ENCODE measurements at regions not wholly inside any gene's neighbourhood (a gene's known extent, or its start where the extent isn't known, plus 50 kb on each side); places are given as distances from the start of the nearest gene placed in this dataset.

DNA sequence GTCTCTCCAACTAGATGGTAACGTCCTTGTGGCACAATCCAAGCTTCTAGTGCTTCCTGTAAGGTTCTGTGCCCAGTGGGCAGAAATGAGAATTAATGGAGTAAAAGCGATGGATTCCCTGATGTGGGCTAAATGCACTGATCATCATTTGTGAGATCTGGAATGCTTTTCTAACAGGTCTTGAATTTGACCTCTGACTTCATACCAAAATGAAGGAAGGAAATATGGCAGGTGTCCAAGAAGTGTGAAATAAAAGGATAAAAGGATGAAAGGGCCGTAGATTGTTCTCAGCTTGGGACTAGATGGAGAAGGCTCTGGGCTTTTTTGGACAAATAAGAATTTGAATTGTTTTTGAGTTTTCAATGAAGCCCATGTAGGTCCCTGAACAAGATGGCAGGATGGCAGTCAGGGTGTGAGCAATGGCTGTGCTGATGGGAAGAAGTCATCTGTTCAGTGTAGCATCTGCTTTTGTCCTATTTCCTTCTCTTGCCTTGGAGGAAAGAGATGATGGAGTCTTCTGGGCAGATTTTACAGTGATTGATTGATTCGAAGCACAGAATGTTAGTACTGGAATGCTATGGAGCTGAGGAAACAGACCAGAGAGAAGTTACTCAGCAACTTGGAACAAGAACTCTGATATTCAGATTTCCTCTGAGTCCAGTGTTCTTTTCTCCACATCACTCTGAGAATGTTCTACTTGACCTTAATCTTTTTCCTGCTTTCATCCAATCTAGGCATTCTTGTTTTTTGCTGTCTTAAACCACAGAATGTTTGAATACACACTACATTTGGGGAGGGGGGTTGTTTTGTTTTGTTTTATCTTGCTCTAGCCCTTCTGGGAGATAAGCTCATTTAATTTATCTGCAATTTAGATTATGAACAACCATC, 286.0 kb downstream of the HLX start:
- DNase-seq, result no peak

DNA sequence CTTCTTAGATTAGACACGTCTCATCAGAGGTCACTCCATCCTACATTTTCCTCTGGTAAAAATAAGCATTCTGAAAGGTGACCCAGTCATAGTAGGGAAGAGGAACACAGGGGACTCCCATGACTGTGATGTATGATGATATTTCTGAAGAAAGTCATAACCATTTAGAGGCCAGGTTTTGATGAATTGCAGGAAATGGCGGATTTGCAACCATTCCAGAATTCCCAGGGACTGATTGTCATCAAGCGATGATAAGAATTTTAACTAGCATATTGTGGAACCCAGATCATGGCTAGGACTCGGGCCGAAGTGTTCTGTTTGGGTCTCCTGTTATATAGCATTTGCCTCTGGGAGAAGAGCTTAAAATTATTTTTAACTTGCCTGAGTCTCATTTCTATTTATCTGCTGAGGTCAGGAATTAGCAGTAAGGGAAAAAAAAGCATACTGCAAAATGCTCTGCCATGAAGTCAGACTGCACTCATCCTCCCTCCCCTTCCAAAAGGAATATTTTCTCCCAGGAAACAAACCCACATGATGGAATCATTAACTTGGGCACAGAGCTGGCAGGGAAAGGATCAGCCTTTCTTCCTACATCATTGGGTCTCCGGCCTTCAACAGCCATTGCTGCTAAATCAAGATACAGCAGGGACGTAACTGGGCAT, 286.7 kb downstream of the HLX start:
- DNase-seq, result no peak

DNA sequence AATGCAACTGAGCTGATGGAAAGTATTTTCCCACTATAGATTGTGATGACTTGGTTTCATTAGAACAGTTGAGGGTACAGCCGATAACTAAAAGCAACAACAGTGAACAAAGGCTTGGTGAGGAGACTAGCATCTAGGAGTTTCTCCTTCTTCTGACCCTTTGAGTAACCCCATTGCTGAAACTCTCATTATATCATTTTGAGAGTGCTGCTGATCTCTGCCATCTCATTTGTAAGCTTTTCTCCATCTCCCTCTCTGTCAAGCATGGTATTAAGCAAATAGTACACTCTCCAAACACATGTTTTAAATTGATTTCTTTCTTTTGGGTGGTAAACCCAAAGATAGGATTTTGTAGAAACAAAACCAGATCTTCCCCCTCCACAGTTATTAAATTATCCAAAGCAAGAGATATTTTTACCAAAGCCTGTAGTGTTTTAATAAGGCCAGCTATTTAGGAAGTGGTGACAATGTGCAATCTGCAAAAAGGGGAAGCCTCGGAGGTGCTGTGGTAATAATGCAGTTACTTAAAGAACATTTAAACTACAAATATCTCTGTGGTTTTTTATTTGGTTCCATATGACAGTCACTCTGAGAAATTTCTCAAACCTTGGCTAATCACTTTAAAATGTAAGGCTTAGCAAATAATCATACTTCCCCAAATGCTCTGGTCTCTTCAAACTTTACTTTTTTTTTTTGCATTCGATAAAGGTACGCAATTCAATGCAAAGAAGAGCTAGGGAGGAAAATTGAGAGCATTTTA, 287.5 kb downstream of the HLX start:
- DNase-seq, result peak; percentile 43

DNA sequence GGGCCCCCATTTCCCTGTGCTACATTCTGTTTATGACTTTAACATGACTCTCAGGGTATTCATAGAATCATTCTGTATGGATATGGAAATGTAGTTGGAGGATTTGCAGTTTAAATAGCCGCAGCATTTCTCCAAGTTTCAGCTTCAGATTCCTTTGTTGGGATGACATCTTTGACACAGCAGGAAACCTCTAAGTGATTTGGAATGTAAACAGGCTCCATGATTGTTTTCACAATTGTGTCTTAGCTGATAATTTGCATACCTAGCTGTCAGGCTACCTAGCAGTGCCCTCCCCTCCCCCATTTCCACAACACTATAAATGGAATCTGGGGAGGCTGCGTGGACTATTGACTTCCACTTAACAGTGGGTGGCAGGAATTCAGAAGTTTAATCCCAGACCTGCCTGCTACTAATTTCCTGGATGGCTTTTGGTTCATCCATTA, 290.2 kb downstream of the HLX start:
- no peak for DNase-seq

DNA sequence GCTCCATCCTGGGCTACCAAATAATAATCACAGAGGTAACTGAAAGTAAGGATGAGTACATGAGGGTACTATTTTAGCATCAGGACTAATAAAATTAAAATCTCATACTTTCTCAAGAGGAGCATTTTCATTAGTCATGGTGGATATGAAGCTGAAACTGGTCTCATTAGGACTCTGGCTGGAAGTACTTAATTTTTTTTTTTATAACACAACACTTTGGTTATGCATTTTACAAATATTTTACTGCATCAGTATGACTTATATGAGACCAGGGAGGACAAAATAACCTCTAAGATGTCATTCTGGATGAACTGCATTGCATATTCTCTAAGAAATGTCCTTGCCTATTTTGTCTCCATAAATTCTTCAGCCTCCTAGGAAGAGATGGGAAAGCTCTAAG, 290.9 kb downstream of the HLX start:
- no peak for DNase-seq

DNA sequence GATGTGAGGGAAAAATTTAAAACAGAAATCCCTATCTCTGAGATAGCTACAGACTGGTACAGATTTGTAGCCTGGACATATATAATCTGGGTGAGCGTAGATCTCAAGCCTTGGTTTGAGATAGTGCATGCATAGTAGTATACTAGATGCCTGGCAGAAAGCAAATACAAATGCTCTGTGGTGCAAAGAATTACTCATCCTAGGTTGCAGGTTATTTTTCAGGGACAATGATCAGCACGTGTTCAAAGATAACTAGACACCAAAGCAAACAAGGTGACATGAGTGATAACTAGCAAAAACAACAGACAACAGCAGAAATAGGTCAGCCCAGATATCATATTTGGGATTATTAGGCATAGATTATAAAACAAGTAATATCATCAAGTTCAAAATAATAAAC, 292.5 kb downstream of the HLX start:
- no peak for DNase-seq

DNA sequence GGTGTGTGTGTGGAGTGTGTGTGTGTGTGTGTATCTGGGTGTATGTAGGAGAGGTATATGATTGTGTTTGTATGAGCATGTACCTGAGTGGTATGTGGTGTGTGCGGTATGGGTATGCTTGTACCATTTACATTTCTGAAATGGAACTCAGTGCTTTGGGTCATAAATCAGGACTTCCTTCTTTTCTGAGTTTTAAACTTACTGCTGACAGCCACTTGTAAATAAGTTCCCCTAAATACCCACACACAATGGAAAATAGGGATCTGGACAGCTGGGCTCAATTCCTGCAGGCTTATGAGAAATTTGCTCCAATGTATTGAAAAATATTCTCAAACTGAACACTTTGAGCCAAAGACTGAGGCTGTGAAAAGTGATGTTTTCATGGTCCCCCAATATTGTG, 293.6 kb downstream of the HLX start:
- no peak for DNase-seq

DNA sequence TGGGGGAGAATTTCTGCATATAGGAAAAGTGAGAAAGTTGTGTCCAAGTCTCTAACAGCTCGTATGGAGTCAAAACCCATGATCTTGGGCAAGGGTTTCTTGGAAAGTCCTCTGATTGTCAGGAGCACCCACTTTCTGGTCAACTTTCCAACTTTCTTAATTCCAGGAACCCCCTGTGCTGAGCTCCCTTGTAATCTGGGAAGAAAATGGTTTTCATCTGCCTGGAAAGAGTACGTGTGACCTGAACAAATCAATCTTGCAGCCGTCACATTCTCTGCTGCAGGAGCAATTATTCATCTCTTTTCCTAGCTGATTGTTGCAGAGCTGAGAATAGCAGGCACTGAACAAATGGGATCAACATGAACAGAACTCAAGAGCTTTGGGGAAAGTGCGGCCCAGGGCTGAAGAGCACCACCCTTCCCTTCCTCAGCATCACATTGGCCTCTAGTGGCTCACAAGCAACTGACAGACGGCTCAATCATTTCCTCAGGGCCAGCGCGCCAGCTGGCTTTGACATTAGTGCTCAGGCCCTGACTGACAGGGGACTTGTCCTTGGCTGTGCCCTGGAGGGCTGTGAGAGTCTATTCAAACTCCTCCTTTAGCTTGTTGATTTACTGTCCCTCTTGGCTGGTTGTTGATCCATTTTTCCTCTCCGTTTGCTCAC, 295.2 kb downstream of the HLX start:
- peak; percentile 5 for DNase-seq

DNA sequence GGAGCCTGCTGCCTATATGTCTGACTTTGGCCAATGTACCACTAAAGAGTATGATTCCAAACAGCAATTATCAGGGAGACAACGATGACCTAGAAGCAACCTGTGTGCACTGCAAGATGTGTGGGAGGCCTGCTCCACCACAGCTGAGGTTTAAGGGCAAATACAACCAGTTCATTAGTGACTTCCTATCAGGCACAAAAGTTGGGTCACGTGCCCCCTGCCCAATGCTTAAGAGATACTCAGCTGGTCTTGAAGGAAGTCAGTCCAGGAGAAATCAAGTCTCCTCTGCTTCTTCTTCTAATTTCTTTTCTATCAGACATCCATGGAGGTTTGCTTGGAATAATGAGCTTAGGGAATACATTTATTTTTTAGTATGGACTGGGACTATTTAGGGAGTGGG, 296.0 kb downstream of the HLX start:
- no peak for DNase-seq

DNA sequence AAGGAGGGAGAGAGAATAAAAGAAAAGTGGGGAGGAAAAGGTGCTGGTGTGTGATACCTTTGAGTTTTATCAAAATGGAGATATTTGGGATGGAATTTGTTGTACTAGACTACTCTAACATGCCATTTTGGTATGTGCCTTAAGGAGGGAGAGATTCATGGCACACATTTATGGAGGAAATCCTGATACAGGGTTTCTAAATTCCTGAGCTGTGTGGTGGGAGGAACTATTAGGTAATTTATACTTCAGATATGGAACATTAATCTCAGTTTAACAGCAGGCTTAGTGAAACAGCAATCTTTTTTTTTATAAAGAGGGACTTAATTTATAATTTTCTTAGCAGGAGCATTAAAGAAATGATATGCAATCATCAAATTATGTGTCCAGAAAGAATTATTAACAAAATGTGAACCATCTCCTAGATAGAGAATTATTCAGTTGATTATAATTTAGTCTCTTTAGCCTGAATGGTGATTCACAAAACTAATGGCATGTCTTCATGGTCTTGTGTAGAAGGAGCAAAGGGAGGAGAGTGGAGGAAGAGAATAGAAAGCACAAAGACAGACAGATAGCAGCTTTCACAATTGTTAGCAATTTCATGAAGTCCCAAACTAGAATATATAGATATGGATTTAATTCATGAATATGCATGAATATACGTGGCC, 301.6 kb downstream of the HLX start:
- no peak for DNase-seq

DNA sequence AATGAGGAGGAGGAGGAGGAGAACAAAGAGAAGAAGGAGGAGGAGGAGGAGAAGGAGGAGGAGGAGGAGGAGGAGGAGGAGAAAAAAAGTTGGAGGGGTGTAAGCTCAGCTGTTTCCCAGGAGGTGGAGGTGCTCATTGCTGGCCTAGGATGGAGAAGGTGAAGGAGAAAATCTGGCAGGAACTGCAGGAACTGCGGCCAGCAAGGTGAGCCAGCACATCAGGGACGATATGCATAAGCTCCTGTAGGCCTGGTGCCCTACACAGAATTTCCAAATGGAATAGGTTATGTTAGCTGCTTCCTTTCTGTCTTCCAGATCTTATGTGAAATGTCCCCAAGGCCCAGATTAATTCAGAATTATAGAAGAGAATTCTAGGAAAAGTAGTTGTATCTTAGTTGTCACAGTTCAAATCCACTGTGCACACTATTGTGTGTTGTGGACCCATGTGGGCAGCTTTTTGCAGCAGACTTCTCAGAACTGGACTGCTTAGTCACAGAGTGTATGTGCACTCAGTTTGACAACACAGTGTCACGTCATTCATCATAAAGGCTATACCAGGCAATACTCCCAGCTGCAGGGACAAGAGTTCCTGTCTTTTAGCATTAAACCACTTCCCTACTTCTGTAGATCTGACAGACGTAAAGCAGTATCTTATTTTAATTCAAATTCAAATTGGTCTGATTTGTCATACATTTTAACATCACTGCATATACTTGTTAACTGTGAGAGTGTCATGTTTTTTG, 303.7 kb downstream of the HLX start:
- DNase-seq, result peak; percentile 41

DNA sequence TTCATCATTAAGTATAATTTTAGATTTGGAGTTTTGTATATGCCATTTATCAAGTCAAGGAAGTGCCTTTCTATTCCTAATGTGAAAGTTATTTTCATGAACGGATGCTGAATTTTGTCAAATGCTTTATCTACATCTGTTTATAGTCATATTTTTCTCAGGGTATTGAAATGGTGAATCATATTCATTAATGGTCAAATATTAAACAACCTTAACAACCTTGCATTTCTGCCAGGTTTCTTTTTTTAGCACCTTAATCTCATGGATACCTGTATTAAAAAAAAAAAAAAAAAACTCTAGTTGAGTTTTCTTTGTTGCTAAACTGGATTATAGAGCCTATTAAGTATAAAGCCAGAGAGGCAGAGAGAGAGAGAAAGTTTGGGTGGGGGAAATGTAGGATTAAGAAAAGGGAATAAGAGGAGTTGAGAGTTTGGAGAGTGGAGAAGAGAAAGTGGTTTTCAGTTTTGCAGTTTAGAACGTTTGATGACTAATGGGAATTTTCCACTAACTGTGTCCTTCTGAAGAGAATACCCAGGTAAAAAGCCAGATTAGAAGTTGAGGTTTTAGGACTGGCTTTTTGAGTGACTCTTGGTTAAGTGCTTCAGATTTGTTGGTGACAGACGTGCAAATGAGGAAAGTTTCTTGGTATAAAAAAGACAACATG, 305.0 kb downstream of the HLX start:
- no peak for DNase-seq

DNA sequence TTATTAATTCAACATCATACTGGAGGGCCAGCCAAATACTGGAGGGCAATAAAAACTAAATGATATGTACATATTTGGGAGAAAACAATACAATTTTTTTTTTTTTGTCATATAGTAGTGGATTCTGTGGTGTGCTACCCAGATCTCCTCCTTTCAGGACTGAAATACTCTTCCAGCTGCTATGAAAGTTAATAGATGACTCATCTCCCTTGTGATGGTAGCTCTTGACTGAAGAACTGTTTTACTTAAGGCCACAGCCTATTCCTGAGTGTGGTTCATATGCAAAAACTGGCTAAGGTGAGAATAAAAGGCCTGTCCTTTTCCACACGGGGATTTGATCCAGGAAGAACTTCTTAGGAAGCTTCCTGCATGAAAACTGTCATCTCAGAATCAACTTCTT, 307.9 kb downstream of the HLX start:
- no peak for DNase-seq

DNA sequence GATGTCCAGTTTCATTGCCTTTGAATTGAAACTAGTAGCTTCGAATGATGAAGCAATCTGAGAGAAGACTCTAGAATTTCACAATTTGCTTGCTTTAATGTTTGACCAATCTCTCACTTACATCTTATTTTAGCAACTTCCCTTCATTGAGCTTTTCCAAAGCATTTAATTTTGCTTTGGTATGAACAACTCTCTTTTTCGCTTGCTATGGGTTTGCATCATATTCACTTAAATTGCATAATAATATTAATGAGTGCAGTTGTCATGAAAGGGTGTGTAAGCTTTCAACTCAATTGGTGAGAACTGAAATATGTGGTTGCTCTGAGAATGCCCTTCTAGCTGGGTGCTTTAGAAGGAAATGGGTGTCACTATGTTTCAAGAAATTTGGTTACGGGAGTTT, 309.2 kb downstream of the HLX start:
- DNase-seq, result no peak

DNA sequence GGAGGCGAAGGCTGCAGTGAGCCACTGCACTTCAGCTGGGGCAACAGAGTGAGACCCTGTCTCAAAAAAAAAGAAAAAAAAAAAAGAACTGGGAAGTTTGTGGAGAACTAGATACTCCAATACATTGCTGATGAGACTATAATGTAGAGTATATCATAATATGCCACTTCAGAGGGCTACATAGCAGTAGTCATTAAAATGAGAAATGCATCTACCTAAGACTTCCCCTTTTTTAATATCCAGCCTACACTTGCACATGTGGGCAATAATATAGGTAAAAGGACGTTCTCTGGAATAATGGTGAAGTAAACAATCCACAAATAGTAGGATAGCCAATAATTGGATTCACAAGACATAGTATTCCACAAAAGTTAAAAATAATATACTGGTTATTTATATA, 311.0 kb downstream of the HLX start:
- DNase-seq, result no peak

DNA sequence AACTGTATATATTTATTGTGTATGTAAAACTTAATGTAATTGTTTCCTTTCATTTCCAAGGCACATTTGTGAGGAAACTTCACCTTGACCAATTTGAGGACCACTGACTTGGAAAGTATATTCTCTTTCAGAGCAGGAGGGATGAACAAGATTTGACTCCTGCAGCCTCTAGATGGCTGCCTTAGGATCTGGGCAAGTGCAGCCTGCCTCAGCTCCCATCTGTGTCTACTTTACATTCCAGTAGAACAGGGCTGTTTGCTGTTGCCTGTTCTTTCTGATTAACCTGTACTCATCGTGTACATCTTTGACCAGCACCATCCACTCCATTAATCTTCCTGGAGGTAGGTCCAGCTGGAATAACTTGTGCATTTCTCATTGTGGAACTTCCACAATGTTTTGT, 312.8 kb downstream of the HLX start:
- DNase-seq, result no peak

DNA sequence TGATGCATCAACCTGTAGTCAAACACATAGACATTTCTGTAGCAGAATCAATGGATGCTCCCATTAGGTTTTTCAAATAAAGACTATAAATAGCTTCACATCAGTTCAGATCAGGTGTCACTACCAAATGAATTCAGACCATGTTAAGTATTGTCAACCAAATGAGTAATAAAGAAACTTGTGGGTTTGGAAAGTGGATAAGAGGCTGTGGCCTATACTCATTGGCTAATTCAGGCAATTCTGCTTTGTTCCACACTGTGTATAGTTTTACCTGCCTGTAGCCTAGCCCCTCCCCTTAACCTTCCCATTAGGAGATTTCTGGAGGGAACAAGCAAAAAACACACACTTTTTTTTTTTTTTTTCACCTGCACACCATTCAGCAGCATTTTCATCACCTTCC, 321.2 kb downstream of the HLX start:
- DNase-seq, result no peak

DNA sequence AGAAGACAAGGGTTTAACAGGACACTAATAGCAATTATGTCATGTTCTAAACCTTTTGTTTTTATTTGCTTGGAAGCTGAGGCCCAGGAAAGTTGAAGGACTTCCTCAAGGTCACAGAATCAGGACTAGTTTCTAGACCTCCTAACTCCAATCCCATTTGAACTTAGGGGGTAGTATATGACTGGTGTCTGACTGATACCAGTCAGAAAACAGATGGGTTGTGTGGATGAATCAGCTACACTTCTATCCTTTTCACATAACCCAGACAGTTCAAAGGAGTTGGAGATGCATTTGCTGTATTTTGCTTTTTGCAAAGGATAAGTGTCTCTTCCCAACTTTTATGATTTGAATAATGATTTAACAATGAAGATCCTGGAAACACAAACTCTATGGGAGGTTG, 322.5 kb downstream of the HLX start:
- no peak for DNase-seq

DNA sequence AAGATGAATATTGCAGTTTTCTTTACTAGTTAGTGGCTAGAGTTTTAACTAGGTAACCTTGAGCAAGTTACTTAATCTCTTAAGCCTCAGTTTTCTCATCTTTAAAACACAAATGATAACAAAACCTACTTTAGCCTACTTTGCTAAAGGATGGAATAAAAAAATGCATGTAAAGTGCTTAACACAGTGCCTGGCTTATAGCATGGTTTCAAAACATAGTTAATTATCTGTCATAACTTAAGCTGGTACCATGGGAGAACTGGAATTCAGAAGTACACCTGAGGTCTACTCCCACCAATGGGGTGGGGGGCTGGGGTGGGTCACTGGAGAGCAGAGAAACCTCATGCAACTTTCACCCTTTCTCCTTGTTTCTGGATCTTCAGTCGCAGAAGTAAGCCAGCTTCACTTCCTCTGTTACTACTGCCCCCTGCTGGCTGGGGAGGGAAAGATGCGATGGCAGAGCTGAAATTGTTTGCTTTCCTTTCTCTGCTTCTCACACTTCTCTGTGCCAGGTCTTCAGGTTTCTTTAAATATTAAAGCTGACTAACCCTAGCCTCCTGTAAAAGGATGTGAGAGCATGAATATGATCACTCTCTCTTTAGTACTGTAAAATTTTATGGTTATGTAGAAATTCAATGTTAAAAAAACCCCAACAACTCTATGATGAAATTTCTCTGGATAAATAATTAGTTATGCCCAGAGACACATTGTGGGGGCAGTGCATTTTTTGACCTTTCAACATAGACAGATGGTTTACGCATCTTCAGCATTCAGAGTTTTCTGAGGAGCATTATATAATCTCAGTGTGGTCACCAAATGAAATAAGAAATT, 324.2 kb downstream of the HLX start:
- peak; percentile 58 for DNase-seq

DNA sequence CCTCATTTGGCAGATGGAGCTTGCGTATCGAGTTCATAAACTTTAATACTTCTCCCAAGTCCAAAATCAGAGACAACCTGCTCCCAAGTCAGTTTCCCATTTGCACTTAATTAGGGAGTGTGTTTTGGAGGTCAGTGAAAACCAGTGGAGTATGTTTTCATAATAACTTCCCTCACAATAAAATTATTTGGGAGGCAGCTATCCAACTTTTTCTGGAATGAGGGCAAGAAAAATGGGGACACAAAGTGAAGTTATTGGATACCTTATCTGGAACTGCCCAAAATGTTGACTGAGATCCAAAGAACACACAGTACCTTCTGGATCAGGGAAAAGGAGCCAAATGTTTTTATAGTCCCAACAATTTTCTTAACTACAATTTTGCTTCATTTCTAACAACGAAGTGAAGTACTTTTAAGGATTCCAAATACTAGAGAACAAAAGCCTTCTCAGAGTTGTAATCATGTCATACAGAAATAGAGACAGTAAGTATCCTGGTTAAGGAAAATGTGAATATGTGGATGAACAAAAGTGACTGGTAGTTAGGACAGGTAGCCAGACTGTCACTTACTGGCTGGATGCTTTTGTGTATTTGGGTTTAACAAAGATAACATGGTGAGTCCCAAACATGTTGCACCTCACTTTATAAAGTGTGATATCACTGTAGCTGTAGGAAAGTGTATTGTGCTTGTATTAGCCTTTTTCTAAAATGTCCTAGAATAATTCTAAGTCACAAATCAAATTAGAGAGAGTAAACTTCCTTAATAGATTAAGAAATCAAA, 325.0 kb downstream of the HLX start:
- no peak for DNase-seq
